CD14-positive monocyte (primary cell): ENCODE measurements at regions not wholly inside any gene's neighbourhood (a gene's known extent, or its start where the extent isn't known, plus 50 kb on each side); places are given as distances from the start of the nearest gene placed in this dataset.

ENCODE experiments used
- DNase-seq, 3 donors: peaks; one replicate each; pipeline ENCODE4 v3.0.0-alpha.2; 2011 to 2022
- H2AFZ ChIP-seq: 2 replicates; pipeline ENCODE4 v1.6.0; 2012; ENCODE audit warnings: mild to moderate bottlenecking, low read depth, low read length, inconsistent platforms; ENCODE audit not compliant: insufficient read depth, poor library complexity, severe bottlenecking
- H3K27ac ChIP-seq, 2 donors: 1 replicate in 1 of 2; 2 replicates in 1 of 2; pipeline ENCODE4 v1.5.1; 2012 to 2013; ENCODE audit warnings: low read length in 2 of 2, control low read depth in 1 of 2, inconsistent platforms in 1 of 2, low read depth in 1 of 2, mild to moderate bottlenecking in 1 of 2
- H3K27me3 ChIP-seq, 2 donors: one replicate each; pipeline versions ENCODE4 v1.6.0 to v1.6.1; 2011 to 2013; ENCODE audit warnings: low read length in 2 of 2; ENCODE audit not compliant: control insufficient read depth in 2 of 2, insufficient read depth in 2 of 2
- H3K36me3 ChIP-seq, 2 donors: replicated peaks in 1 of 2; 1 replicate in 1 of 2; 2 replicates in 1 of 2; pipeline versions ENCODE4 v1.5.1 to v1.6.1; 2012 to 2013; ENCODE audit warnings: low read length in 2 of 2, control low read depth in 1 of 2, inconsistent platforms in 1 of 2, mild to moderate bottlenecking in 1 of 2; ENCODE audit not compliant: insufficient read depth in 2 of 2, control insufficient read depth in 1 of 2
- H3K4me1 ChIP-seq, 2 donors: 1 replicate in 1 of 2; 2 replicates in 1 of 2; pipeline versions ENCODE4 v1.5.1 to v1.6.1; 2012 to 2013; ENCODE audit warnings: low read length in 2 of 2, control low read depth in 1 of 2, inconsistent platforms in 1 of 2, mild to moderate bottlenecking in 1 of 2, moderate library complexity in 1 of 2; ENCODE audit not compliant: insufficient read depth in 2 of 2, control insufficient read depth in 1 of 2
- H3K4me2 ChIP-seq: replicated peaks from 2 replicates; pipeline ENCODE3; 2012; ENCODE audit warnings: low read length, moderate library complexity, mild to moderate bottlenecking; ENCODE audit not compliant: poor library complexity, severe bottlenecking; ENCODE audit errors: extremely low read depth
- H3K4me3 ChIP-seq, 3 experiments: fragments of 200-600 bp in 1 of 3; sonication (generic) in 1 of 3; replicated peaks in 1 of 3; 1 replicate in 2 of 3; 2 replicates in 1 of 3; pipeline ENCODE4 v1.5.1; 2011 to 2013; ENCODE audit warnings: low read length in 3 of 3, mild to moderate bottlenecking in 3 of 3, control low read depth in 2 of 3, low read depth in 2 of 3, inconsistent platforms in 1 of 3, moderate library complexity in 1 of 3
- H3K79me2 ChIP-seq: 2 replicates; pipeline ENCODE4 v1.6.0; 2012; ENCODE audit warnings: mild to moderate bottlenecking, control low read depth, inconsistent platforms, low read length, moderate library complexity; ENCODE audit not compliant: insufficient read depth
- H3K9ac ChIP-seq: 2 replicates; pipeline ENCODE4 v1.6.0; 2017; ENCODE audit warnings: low read length, mild to moderate bottlenecking; ENCODE audit not compliant: insufficient read depth, poor library complexity, severe bottlenecking
- H3K9me3 ChIP-seq, 2 donors: replicated peaks in 1 of 2; 1 replicate in 1 of 2; 2 replicates in 1 of 2; pipeline versions ENCODE4 v1.5.1 to v1.6.1; 2012 to 2013; ENCODE audit warnings: low read length in 2 of 2, control low read depth in 1 of 2; ENCODE audit not compliant: control insufficient read depth in 1 of 2, insufficient read depth in 1 of 2
- H4K20me1 ChIP-seq: 2 replicates; pipeline ENCODE4 v1.6.0; 2012; ENCODE audit warnings: mild to moderate bottlenecking, low read length, control low read depth, moderate library complexity; ENCODE audit not compliant: insufficient read depth
- H3K27ac Mint-ChIP-seq, 7 donors: one replicate each; pipeline ENCODE4 v1.8.0; 2020; ENCODE audit warnings: mild to moderate bottlenecking in 7 of 7, mixed read lengths in 7 of 7, moderate library complexity in 6 of 7, inconsistent platforms in 2 of 7
- H3K27me3 Mint-ChIP-seq, 3 donors: one replicate each; pipeline ENCODE4 v1.8.0; 2021 to 2022; ENCODE audit warnings: low read depth in 3 of 3, mild to moderate bottlenecking in 3 of 3, mixed read lengths in 3 of 3, moderate library complexity in 3 of 3, inconsistent platforms in 1 of 3
- H3K36me3 Mint-ChIP-seq, 2 donors: one replicate each; pipeline ENCODE4 v1.8.0; 2020; ENCODE audit warnings: mixed read lengths in 2 of 2, inconsistent platforms in 1 of 2, mild to moderate bottlenecking in 1 of 2
- H3K4me1 Mint-ChIP-seq: one replicate; pipeline ENCODE4 v1.8.0; 2020; ENCODE audit warnings: mild to moderate bottlenecking, mixed read lengths
- H3K4me3 Mint-ChIP-seq, 2 donors: one replicate each; pipeline ENCODE4 v1.8.0; 2020; ENCODE audit warnings: mild to moderate bottlenecking in 2 of 2, mixed read lengths in 2 of 2, moderate library complexity in 1 of 2
- H3K9me3 Mint-ChIP-seq, 7 donors: one replicate each; pipeline ENCODE4 v1.8.0; 2020 to 2022; ENCODE audit warnings: mixed read lengths in 7 of 7, mild to moderate bottlenecking in 6 of 7, moderate library complexity in 6 of 7, inconsistent platforms in 2 of 7
- CTCF ChIP-seq: fragments of 200-600 bp; IDR thresholded peaks from one replicate; pipeline ENCODE4 v1.8.0; 2022; ENCODE audit warnings: antibody characterized with exemption, mild to moderate bottlenecking
- WGBS: methylation state at CpG from one replicate; pipeline ENCODE4 v1.1.5; 2013; ENCODE audit warnings: missing lambda C conversion rate; ENCODE audit not compliant: insufficient coverage; 5-methylcytosine and 5-hydroxymethylcytosine counted together
- intact Hi-C, 2 donors: fragments of 100-400 bp; cut with micrococcal nuclease; formaldehyde crosslinking; loops; one replicate each; pipeline versions ENCODE4 v1.15.0 to v1.15.1; 2023

DNA sequence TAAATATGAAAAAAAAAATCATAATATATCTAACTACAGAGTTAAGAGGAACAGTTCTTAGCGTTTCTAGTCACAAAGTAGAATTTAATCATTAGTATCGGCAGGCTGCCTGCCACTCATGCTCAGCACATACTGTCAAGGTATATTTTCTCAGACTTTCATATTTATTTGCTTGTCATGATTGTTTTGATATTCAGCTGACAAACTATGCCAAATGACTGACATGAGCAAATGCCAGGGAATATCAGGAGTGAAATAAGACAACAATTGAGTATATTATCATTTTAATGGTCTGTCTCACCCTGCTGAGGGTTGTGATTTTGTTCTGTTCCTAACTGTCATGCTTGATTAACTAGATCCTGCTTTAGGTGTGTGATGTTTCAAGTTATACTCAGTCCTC, 395.0 kb upstream of the SPOCK3 start:
- Histone ChIP-seq H3K4me1 (no peaks in the 10 kb centered on the region), H3K4me2 (no peak overlapping the region), H3K27me3 (no peaks in the 10 kb centered on the region), H3K9ac (no peak overlapping the region), H3K27ac (no peak overlapping the region), H3K4me3 (no peak overlapping the region), H2AFZ (no peak overlapping the region), H3K79me2 (no peaks in the 10 kb centered on the region), H3K36me3 (no peaks in the 10 kb centered on the region), H4K20me1 (no peaks in the 10 kb centered on the region), H3K9me3 (no peaks in the 10 kb centered on the region)
- H3K4me1 Mint-ChIP-seq, result no peaks in the 10 kb centered on the region
- H3K4me3 Mint-ChIP-seq, result no peak overlapping the region
- no peak for TF ChIP-seq CTCF
- H3K9me3 Mint-ChIP-seq, result peaks cover 0 to 5% (median 4%) of the 10 kb centered on the region in 7 donors
- H3K27ac Mint-ChIP-seq, result no peak overlapping the region
- DNase-seq, result no peak
- intact Hi-C loops, result no loop called here
- H3K36me3 Mint-ChIP-seq, result no peaks in the 10 kb centered on the region
- H3K27me3 Mint-ChIP-seq, result peaks cover 0 to 2% (median 0%) of the 10 kb centered on the region in 3 donors
- 80% methylated on average over 1 of the region's 2 CpGs for WGBS

- Mint-ChIP-seq H3K27ac (no peak overlapping the region), H3K27me3 (no peaks in the 10 kb centered on the region), H3K4me1 (no peaks in the 10 kb centered on the region), H3K36me3 (no peaks in the 10 kb centered on the region), H3K4me3 (no peak overlapping the region), H3K9me3 (peaks cover 0 to 2% (median 0%) of the 10 kb centered on the region in 7 donors)
- no peaks in the 10 kb centered on the region for H3K4me1 ChIP-seq
- no peak overlapping the region for H3K4me3 ChIP-seq
- no peaks in the 10 kb centered on the region for H3K36me3 ChIP-seq
- H3K27me3 ChIP-seq, result no peaks in the 10 kb centered on the region
- no peak overlapping the region for H3K4me2 ChIP-seq
- DNase-seq, result no peak
- no CpG with 5 or more reads among the region's 2 CpGs for WGBS
- H2AFZ ChIP-seq, result no peak overlapping the region
- H3K9ac ChIP-seq, result no peak overlapping the region
- intact Hi-C loops, result no loop called here
- no peaks in the 10 kb centered on the region for H3K9me3 ChIP-seq
- H4K20me1 ChIP-seq, result no peaks in the 10 kb centered on the region
- no peak overlapping the region for H3K27ac ChIP-seq
- no peaks in the 10 kb centered on the region for H3K79me2 ChIP-seq
- TF ChIP-seq CTCF, result no peak
These were observed 408.0 kb upstream of the SPOCK3 start for GRCh38 chr4:167642250-167642649.
